RPMI8226 (cell line): ENCODE measurements at regions not wholly inside any gene's neighbourhood (a gene's known extent, or its start where the extent isn't known, plus 50 kb on each side); places are given as distances from the start of the nearest gene placed in this dataset.
A peak's percentile ranks its signal among the peaks of the same experiment; 100 is the strongest.

Source experiments
- DNase-seq: peaks from one replicate; pipeline ENCODE4 v3.0.0-alpha.2; 2015

- no peak for DNase-seq
Observed at GRCh38 chr11:104582431-104582830, 315.8 kb downstream of the CASP12 start.

GRCh38 chr11:104581246-104581980, 316.8 kb downstream of the CASP12 start:
- DNase-seq: no peak

DNA sequence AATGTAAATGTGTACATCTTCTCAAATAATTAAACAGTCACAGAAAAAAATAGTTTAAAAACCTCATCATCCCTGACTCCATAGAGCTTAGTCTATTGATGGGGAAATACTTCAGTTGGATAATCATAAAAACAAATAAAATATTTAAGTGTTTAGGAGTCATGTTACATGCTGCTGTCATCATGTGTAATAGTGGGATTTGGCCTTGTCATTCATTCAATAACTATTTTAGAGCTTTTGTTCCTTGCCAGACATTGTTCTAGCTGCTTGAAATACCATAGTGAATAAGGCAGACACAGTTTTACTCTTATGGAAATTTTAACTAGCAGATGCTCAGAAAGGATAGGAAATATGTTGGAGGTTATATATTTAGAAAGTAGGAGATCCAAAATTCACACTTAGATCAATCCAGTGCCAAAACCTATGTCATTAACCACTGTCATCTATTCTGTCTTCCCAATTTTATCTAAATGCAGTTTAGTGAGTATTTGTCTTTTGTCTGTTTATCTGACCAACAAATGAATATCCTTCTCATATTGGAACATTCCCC, 324.7 kb downstream of the CASP12 start:
- DNase-seq: no peak

- no peak for DNase-seq
Observed at GRCh38 chr11:104572279-104572678, 326.0 kb downstream of the CASP12 start.

- DNase-seq: no peak
Observed at GRCh38 chr11:104570078-104570701, 328.1 kb downstream of the CASP12 start.

- DNase-seq: no peak
Observed at GRCh38 chr11:104565583-104565961, 332.7 kb downstream of the CASP12 start.

DNA sequence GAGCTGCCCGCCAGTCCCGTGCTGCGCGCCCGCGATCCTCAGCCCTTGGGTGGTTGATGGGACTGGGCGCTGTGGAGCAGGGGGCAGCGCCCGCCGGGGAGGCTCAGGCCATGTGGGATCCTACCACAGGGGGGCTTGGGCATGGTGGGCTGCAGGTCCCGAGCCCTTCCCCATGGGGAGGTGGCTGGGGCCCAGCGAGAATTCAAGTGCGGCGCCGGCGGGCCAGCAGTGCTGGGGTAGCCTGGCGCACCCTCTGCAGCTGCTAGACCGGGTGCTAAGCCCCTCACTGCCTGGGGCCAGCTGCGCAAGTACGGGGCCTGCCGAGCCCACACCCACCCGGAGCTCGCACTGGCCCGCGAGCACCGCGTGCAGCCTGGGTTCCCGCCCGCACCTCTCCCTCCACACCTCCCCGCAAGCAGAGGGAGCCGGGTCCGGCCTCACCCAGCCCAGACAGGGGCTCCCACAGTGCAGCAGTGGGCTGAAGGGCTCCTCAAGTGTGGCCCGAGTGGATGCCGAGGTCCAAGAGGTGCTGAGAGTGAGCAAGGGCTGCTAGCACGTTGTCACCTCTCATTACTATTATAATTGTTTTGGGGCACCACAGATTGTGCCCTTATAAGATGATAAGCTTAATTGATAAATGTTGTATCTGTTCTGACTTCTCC, 333.2 kb downstream of the CASP12 start:
- DNase-seq: no peak

GRCh38 chr11:104556606-104557301, 341.5 kb downstream of the CASP12 start:
- DNase-seq: no peak

DNA sequence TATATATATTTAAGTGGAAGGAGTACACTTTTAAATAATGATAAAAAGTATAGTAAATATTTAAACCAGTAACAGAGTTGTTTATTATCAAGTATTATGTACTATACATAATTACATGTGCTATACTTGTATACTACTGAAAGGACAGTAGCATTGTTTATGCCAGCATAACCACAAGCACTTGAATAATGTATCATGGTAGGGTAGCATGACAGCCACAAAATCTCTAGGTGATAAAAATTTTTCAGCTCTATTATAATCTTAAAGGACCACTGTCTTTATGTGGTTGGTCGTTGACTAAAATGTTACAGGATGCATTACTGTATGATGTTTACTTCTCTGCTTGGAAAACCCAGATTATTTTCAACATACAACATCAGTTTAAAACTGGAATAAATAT, 349.2 kb downstream of the CASP12 start:
- no peak for DNase-seq

GRCh38 chr11:104547996-104548661, 350.1 kb downstream of the CASP12 start:
- no peak for DNase-seq

- DNase-seq: no peak
Observed at GRCh38 chr11:104546501-104546900, 351.8 kb downstream of the CASP12 start.

DNA sequence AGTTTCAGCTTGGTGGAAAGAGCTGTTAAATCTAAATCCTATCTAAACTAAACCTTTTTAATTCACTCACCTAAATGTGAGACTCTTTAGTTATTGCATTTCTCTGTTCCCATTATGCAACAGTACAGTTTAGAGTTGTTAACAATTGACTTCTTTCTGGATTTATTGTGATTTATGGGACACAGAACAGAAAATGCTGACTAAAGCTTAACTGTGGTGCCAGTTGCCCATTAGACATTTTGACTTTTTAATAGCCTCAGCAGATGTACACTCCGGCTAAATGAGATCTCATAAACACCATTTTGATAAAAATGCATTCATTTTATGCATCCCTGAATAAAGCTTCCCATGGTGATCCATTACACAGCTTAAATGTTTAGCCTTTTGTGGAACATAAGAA, 356.6 kb downstream of the CASP12 start:
- DNase-seq: no peak

GRCh38 chr11:104538313-104538712, 359.9 kb downstream of the CASP12 start:
- no peak for DNase-seq

- no peak for DNase-seq
Observed at GRCh38 chr11:104534278-104534677, 364.0 kb downstream of the CASP12 start.

DNA sequence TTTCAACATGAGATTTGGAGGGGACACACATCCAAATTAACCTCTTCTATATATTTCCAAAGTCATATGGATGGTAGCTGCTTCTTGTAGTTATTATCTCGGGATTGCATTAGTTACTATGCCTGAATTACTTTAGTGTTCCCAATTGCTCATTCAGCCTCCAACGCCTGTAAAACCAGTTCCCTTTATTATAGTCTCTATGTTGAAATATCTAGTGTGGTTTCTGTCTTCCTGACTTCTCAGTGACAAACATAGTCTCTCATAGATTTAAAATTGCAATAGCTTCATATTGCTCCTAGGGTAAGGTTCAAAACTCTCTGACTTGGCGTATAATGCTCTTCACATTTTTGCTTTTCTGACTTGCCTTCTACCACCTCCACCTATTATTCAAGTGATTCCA, 366.4 kb downstream of the CASP12 start:
- no peak for DNase-seq

DNA sequence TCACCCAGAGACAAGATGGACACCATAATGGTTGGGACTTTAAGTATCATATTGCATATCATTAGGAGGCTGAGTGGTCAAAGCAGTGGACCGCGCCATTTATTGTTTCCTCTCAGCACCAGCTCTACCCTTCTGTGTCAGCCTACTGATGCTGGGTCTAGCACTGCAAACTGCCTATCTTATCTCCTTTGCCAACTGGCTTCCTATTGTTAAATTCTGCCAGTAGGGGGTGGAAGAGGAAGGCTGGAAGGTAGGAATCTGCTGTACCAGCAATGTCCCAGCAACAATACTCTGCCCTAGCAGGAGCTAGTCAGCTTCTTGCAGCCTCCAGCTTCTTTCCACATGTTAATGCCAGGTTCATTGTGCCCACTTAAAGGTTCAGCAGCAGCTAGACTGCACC, 367.1 kb upstream of the PDGFD start:
- peak; percentile 6 for DNase-seq

DNA sequence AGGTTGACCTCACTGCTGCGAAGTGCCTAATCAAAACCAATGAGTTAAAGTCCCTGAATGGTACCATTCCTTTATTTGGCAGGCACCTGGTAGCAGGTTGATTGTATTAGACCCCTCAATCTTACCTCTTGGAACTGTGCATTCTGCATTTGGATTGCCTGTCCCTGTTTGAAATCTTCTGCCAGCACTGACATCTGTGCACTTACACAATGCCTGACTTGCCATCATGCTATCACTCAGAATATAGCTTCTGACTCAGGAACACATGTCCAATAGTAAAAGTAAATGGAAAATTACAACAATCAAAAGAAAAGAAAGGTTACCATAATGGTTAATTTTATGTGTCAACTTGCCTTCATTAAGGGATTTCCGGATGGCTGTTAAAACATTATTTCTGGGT, 366.0 kb upstream of the PDGFD start:
- no peak for DNase-seq

GRCh38 chr11:104529213-104529612, 365.3 kb upstream of the PDGFD start:
- DNase-seq: no peak

DNA sequence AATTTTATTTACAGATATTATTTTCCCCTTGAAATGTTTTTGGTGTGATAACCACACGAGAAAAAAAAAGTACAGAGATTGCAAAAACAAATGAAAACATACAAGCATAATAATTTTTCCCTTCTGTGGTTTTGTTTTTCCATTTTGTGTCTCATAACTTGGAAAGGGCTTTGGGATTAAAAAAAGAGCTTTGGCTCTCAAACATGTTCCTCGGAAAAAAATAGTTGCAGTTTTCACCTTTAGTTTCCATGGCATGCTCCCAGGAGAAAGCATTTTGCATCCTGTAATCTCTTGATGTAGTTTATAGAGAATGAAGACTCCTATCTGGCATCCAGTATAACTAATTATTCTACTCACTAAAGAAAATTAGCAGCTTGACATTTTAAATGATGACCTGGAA, 362.1 kb upstream of the PDGFD start:
- DNase-seq: no peak

DNA sequence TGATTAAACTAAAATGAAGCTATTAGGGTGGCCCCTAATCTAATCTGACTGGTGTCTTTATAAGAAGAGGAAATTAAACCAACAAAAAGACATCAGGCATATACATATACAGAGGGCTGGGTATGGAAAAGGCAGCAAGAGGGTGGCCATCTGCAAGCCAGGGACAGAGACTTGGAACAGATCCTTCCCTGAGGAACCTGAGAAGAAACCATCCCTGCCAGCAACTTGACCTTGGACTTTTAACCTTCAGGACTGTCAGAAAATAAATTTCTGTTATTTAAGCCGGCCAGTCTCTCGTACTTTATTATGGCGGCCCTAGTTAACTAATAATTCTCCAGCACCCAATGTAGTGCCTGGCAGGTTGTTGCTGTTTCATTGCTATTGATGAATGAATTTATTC, 361.5 kb upstream of the PDGFD start:
- DNase-seq: no peak

- DNase-seq: no peak
Observed at GRCh38 chr11:104524254-104524653, 360.3 kb upstream of the PDGFD start.

- no peak for DNase-seq
Observed at GRCh38 chr11:104523611-104524010, 359.7 kb upstream of the PDGFD start.

- no peak for DNase-seq
Observed at GRCh38 chr11:104522650-104523049, 358.7 kb upstream of the PDGFD start.
